22Rv1 (cell line): ENCODE measurements at regions not wholly inside any gene's neighbourhood (a gene's known extent, or its start where the extent isn't known, plus 50 kb on each side); places are given as distances from the start of the nearest gene placed in this dataset.

Source experiments
- H3K27ac ChIP-seq: fragments of 450-650 bp; 2 replicates; pipeline ENCODE4 v1.5.1; 2017
- CTCF ChIP-seq: fragments of 450-650 bp; IDR thresholded peaks from 2 replicates; pipeline ENCODE4 v1.5.1; 2017; ENCODE audit warnings: mild to moderate bottlenecking
- ZFX ChIP-seq: fragments of 450-650 bp; IDR thresholded peaks from 2 replicates; pipeline ENCODE4 v1.6.1; 2017; ENCODE audit warnings: antibody characterized with exemption, borderline replicate concordance

GRCh38 chr6:130676773-130677144 lies 150.4 kb upstream of the SMLR1 start:
- TF ChIP-seq CTCF (no peak), ZFX (no peak)

GRCh38 chr6:130677312-130677711 lies 149.9 kb upstream of the SMLR1 start:
- H3K27ac ChIP-seq = no peak overlapping the region
- TF ChIP-seq CTCF (no peak), ZFX (no peak)

More at GRCh38 chr6:130676773-130677144, 150.4 kb upstream of the SMLR1 start:
- no peak overlapping the region for H3K27ac ChIP-seq

- TF ChIP-seq ZFX = no peak
- no peak for TF ChIP-seq CTCF
- no peak overlapping the region for H3K27ac ChIP-seq
Observed at GRCh38 chr6:130677766-130678165, 149.4 kb upstream of the SMLR1 start.

GRCh38 chr6:130679684-130680083 lies 147.5 kb upstream of the SMLR1 start:
- no peak overlapping the region for H3K27ac ChIP-seq
- no peak for TF ChIP-seq CTCF
- TF ChIP-seq ZFX = no peak

- no peak overlapping the region for H3K27ac ChIP-seq
- TF ChIP-seq ZFX (no peak), CTCF (no peak)
Observed at GRCh38 chr6:130680116-130680515, 147.1 kb upstream of the SMLR1 start.

- no peak overlapping the region for H3K27ac ChIP-seq
- TF ChIP-seq ZFX (no peak), CTCF (no peak)
Observed at GRCh38 chr6:130681028-130681427, 146.2 kb upstream of the SMLR1 start.

- H3K27ac ChIP-seq = no peak overlapping the region
- TF ChIP-seq ZFX (no peak), CTCF (no peak)
Observed at GRCh38 chr6:130682066-130682465, 145.1 kb upstream of the SMLR1 start.
